Esophagus squamous epithelium (tissue), 5 donors: ENCODE measurements at regions not wholly inside any gene's neighbourhood (a gene's known extent, or its start where the extent isn't known, plus 50 kb on each side); places are given as distances from the start of the nearest gene placed in this dataset.
A peak's percentile ranks its signal among the peaks of the same experiment; 100 is the strongest.

Experiments used
- DNase-seq: peaks from one replicate; lab custom pipeline; 2025; lab: John Stamatoyannopoulos, UW
- H3K27ac ChIP-seq, 4 donors: fragments of 200-600 bp; sonication (generic); one replicate each; pipeline ENCODE4 v1.5.1; 2016 to 2019; ENCODE audit warnings: mild to moderate bottlenecking in 1 of 4
- H3K27me3 ChIP-seq, 4 donors: fragments of 200-600 bp; sonication (generic); 1 replicate in 3 of 4; 2 replicates in 1 of 4; pipeline versions ENCODE4 v1.5.1 to v1.6.0; 2017 to 2021; ENCODE audit warnings: antibody characterized with exemption in 1 of 4
- H3K36me3 ChIP-seq, 3 donors: fragments of 200-600 bp; sonication (generic); one replicate each; pipeline ENCODE4 v1.5.1; 2016 to 2019
- H3K4me1 ChIP-seq, 3 donors: fragments of 200-600 bp; sonication (generic); one replicate each; pipeline ENCODE4 v1.5.1; 2017 to 2019
- H3K4me3 ChIP-seq, 4 donors: fragments of 200-600 bp; sonication (generic); 1 replicate in 3 of 4; 2 replicates in 1 of 4; pipeline ENCODE4 v1.5.1; 2016 to 2019; ENCODE audit warnings: mild to moderate bottlenecking in 2 of 4, moderate library complexity in 1 of 4
- H3K9me3 ChIP-seq, 3 donors: fragments of 200-600 bp; sonication (generic); one replicate each; pipeline ENCODE4 v1.5.1; 2016 to 2019
- CTCF ChIP-seq, 6 experiments: fragments of 450-650 bp in 4 of 6; fragments of 200-600 bp in 2 of 6; sonication (generic) in 2 of 6; IDR thresholded peaks; one replicate each; pipeline ENCODE4 v1.5.1; 2016 to 2019; ENCODE audit warnings: antibody characterized with exemption in 6 of 6, mild to moderate bottlenecking in 4 of 6, moderate library complexity in 4 of 6
- POLR2A ChIP-seq, 4 donors: fragments of 450-650 bp; IDR thresholded peaks; one replicate each; pipeline ENCODE4 v1.6.1; 2017; ENCODE audit warnings: antibody characterized with exemption in 4 of 4, mild to moderate bottlenecking in 4 of 4, moderate library complexity in 3 of 4
- WGBS, 2 donors: methylation state at CpG; one replicate each; pipeline ENCODE4 v1.1.5; 2018; 5-methylcytosine and 5-hydroxymethylcytosine counted together
- intact Hi-C: fragments of 100-400 bp; cut with DNase I; formaldehyde crosslinking; loops from one replicate; pipeline ENCODE4 v1.15.0; 2022
- donor health status: DM: yes; HTN: yes; CAD: no.

- intact Hi-C loops, result no loop called here
- H3K36me3 ChIP-seq, result no peaks in the 10 kb centered on the region
- H3K4me1 ChIP-seq, result no peaks in the 10 kb centered on the region
- no peak overlapping the region for H3K27ac ChIP-seq
- H3K9me3 ChIP-seq, result no peaks in the 10 kb centered on the region
- H3K27me3 ChIP-seq, result no peaks in the 10 kb centered on the region
- no peak for DNase-seq
- H3K4me3 ChIP-seq, result no peak overlapping the region
- TF ChIP-seq POLR2A (IDR thresholded peaks at IDR 0.05) (no peak), CTCF (IDR thresholded peaks at IDR 0.05) (no peak)
Measured at GRCh38 chr6:55954436-55954835, 79.0 kb upstream of the BMP5 start.

- H3K36me3 ChIP-seq, result no peaks in the 10 kb centered on the region
- H3K27me3 ChIP-seq, result no peaks in the 10 kb centered on the region
- H3K9me3 ChIP-seq, result no peaks in the 10 kb centered on the region
- H3K27ac ChIP-seq, result no peak overlapping the region
- peak overlapping the region in 1 of 4 donors; percentile 13 for H3K4me3 ChIP-seq
- DNase-seq, result no peak
- peak in 3 of 6 experiments; percentile 6 to 39 (median 23) for TF ChIP-seq CTCF (IDR thresholded peaks at IDR 0.05)
- TF ChIP-seq POLR2A (IDR thresholded peaks at IDR 0.05), result no peak
- no peaks in the 10 kb centered on the region for H3K4me1 ChIP-seq
- intact Hi-C loops, result no loop called here
- WGBS, 2 donors, result 29 to 31% methylated on average over 7 of the region's 7 CpGs
Measured at GRCh38 chr6:55953335-55953734, 77.9 kb upstream of the BMP5 start.

- Histone ChIP-seq H3K36me3 (no peaks in the 10 kb centered on the region), H3K4me3 (no peak overlapping the region), H3K9me3 (no peaks in the 10 kb centered on the region), H3K27ac (no peak overlapping the region), H3K4me1 (no peaks in the 10 kb centered on the region), H3K27me3 (no peaks in the 10 kb centered on the region)
- DNase-seq, result no peak
- intact Hi-C loops, result no loop called here
- 77 to 92% methylated on average over 2 to 12 of the region's 26 CpGs for WGBS, 2 donors
- TF ChIP-seq CTCF (IDR thresholded peaks at IDR 0.05) (no peak), POLR2A (IDR thresholded peaks at IDR 0.05) (no peak)
Measured at GRCh38 chr6:55950071-55950814, 74.9 kb upstream of the BMP5 start.

GRCh38 chr6:55943329-55943728 is 67.9 kb upstream of the BMP5 start:
- Histone ChIP-seq H3K27ac (no peak overlapping the region), H3K4me1 (no peaks in the 10 kb centered on the region)

More at GRCh38 chr6:55943329-55943728, 67.9 kb upstream of the BMP5 start:
- Histone ChIP-seq H3K36me3 (no peaks in the 10 kb centered on the region), H3K27me3 (no peaks in the 10 kb centered on the region), H3K4me3 (no peak overlapping the region), H3K9me3 (no peaks in the 10 kb centered on the region)
- TF ChIP-seq POLR2A (IDR thresholded peaks at IDR 0.05), result no peak
- TF ChIP-seq CTCF (IDR thresholded peaks at IDR 0.05), result no peak
- WGBS, 2 donors, result 73% methylated on average over 3 of the region's 3 CpGs
- intact Hi-C loops, result no loop called here
- DNase-seq, result no peak
